ENCODE measurements at regions not wholly inside any gene's neighbourhood (a gene's known extent, or its start where the extent isn't known, plus 50 kb on each side); places are given as distances from the start of the nearest gene placed in this dataset.

DNA sequence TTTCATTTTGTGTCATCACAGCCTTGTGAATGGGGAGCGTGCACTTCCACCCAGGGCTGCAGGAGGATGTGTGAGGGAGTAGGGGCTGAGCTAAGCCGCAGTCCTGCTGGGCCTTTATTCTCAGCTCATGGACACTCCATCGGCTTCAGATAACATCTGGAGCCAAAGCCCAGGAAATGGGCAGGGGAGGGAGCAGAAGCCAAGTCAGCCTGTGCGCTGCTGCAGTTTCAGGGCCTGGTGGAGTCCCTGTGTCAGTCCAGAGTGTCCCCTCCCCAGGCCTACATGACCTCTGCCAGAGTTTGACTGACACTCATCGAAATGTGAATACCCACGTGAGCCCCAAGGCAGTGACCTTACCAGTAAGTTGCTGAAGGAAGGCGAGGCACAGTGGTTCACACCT, 242.2 kb downstream of the LOXHD1 start:
- DNase-seq = no peak

DNA sequence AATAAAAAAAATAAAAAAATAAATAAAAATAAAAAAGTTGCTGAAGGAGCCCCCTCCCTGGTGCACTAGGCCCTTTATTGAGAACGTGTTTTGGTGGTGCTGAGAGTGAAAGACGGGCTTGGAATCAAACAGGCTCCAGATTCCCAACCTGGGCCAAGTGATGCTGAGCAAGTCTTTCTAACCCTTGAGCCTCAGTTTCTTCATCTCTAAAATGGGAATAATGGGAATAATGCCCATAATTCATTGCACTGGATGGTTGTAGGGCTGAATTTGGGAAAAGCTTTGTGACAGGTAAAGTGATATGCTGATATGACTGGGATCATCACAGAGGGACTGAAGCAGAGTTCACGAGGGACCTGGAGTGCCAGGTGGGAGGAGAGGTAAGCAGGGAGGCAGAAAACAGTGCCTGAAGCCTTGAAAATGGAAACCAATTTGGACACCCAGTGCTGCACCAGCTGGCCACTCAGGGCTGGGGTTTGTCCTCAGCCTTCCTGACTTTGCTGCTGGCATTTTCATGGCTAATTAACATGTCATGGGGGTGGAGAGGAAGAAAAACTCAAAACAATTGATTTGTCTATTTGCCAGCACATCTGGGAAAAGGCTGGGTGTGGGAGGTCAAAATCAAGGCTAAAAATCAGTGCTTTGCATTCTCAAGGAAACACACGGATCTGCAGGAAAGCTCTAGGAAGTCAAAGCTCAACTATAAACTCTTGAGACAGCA, 241.3 kb downstream of the LOXHD1 start:
- DNase-seq = no peak

DNA sequence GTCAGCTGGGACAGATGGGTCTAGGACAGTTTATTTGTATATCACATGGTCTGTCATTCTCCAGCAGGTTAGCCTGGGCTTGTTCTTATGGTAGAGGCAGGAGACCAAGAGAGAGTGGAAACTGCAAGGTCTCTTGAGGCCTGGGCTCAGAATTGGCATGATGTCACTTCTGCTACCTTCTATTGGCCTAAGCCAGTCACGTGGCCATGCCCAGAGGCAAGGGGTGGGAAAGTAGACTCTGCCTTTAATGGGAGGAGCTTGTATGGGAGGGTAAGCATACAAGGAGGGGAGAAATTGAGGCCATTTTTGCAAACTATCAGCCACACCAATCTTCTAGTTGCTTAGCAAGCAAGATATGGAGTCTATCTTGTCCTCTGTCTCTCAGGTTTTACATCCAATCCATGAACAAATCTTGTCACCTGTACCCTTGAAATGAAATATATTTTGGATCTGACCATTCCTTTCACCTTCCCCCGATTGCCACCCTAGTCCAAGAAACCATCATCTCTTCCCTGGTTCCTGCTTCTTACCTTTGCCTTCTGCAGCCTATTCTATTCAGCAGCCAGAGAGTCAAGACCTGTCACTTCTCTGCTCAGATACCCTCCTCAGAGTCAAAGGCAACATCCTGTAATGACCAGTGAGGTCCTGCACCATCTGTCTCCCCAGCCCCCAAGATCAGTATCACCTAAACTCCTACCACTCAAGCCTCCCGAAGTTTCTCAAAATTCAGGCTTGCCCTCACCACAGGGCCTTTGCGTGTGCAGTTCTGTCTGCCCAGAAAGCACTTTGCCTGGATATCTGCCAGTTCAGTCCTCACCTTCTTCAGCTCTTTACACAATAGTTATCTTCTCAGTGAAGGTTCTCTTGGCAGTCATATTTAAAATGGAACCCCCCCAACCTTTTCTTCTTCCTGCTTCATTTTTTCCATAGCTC, 240.0 kb downstream of the LOXHD1 start:
- no peak for DNase-seq

DNA sequence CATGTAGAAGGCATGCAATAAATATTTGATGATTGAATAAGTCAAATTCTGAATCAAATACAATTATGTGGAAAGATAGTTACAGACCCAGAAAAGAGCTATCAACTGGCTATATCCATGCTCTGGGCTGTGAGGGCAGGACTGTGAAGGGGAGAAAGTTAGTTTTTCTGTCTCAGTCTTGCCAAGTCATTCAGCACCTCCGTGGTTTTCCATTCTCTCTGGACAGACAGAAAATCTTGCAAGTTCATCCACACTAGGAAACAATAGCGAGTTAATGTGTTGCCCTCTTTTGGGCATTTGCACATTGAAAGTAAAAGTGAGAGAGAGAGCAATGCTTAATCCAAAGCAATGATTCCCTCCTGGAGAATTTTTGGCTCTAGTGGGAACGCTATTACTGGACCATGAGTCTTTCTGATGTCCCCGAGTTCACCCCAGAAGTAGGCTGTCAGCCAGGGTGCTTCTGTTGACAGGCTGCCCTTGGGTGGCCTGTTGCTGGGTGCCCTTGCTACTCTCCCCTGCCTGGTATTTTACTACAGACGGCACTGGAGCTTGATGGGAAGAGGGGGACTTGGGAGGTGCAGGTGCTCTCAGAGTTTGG, 238.3 kb downstream of the LOXHD1 start:
- no peak for DNase-seq

DNA sequence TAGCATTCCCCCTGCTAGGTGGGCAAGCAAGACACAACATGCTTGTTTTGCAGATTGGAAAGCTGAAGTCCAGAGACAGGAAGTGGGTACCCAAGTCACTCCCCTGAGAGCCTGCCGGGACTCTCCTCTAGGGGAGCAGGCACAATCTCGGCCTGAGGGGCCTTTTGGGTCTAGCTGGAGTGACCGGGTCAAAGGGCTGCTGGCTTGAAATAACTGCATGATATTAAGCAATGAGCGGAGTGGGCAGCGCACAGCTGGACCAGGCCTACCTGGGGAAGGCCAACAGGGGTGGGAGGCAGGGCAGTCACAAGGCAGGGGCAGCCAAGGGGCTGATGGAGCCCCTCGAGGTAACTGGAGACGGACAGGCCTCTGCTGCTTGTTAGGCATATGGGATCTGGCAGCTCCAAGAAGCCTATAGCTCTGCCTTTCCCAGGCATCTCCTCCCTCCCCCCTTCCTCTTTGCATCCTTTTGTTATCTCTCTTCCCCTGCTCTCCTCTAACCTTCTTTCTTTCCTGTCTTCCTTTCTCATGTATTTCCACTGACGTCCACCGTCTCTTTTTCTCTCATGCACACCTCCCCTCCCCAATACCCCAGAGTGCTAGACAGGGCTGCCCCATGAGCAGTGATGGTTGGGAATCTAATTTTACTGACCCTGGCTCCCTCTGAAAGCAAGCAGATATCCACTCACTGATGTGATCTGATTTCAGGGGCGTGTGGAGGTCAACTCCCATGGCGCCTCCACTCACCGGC, 237.5 kb downstream of the LOXHD1 start:
- no peak for DNase-seq

DNA sequence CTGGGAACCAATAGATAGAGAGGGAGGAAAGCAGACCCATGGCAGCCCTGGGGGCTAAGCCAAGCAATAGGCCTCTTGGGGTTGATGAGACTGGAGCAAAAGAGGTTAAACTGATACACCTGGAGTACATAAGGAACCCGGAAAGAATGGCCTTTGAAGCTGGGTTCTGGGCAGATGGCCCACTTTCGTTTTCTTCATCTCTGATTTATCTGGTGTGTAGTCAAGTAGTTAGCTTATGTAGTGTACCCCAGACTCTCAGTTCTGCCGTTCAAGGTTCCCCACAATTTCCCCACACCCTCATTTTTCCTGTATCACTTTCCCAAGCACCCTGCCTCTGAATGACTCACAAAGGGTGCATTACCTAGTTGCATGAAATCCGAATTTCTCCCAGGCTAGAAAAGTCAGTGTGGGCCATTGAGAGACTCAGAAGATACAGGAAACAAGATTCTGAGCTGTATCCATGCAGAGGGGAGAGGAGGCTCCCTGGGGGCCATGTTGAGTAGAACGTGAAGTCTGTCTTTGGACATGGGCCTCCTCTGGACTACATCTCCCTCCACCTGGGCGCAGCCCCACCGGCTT, 235.0 kb downstream of the LOXHD1 start:
- DNase-seq = no peak

DNA sequence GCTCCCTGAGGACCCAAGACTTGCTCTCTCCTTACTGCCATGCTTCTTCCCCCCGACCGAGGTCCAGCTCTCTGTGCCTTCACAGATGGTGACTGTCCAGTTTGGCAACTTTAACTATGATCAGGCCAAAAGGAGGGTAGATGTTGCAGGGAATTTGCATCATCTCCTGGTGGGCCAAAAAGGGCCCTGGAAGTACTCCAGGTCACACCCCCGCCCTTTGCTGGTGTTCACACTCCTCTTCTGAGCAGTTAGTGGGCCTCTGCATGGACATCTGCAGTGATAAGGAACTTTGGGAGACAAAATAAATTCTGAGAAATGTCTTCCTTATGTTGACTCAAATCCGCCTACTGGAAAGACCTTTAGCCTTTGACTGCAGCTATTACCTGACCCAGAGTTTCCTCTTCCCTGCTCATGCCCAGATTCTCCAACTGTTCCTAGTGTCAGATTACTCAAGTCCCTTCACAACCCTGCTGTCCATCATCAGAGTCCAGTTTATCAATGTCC, 234.4 kb downstream of the LOXHD1 start:
- DNase-seq = no peak

DNA sequence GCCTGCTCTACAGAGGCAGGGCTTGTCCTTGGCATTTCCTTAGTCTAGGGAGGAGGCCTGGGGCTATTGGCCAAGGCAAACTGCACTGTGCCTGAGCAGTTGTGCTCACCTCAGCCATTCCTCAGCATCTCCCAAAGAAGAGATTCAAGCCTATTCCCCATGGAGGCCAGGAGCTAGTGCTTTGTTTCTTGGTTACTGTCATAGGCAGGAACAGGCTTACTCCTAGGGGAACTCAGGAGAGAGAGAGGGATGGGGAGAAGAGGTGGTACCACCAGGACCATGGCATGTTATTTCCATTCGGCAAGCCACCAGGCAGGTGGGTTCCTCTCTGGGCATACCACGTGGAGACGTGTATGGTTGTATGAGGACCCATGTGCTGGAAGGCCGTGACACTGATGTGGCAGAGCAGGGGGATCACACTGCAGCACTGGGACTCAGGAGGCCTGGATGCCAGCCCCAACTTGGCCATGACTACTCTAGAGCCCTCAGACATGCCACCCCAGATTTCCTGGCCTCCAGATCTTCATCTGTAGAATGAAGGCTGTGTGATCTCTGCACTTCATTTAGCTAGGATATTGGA, 233.7 kb downstream of the LOXHD1 start:
- DNase-seq = no peak

DNA sequence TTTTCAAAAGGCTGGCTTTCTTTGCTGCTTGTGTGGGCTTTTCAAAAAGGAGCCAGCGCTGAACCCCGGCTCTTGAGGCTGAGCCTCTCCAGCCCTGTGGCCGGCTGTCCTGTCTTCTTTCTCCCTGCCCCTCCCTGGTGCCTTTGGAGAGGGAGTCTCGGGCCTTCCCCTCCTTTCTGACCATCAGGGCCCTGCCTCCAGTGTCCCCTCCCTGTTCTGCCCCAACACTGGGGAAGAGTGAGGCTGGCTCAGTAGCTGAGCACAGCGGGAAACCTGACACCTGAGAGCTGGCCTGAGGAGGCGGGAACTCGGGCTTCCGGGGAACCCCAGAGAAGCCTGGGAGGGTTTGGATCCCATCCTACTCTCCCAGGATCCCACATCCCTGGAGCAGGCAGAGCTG, 232.1 kb downstream of the LOXHD1 start:
- no peak for DNase-seq

DNA sequence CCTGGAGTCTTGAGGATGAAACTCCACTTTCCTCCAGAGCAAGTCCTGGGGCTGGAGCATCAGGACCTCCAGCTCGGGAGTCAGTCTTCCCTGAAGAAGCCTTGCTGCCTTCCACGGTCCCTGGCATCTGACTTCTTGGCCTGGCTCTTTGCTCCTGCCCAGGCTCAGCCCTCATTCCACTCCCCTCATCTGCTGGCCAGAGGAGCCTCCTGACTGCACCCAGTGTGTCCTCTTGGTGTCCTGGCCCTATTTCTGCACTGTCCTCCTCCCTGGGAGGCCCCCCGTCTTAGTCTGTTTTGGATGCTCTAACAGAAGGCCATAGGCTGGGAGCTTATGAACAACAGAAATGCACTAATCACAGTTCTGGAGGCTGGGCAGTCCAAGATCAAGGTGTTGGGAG, 231.5 kb downstream of the LOXHD1 start:
- no peak for DNase-seq

DNA sequence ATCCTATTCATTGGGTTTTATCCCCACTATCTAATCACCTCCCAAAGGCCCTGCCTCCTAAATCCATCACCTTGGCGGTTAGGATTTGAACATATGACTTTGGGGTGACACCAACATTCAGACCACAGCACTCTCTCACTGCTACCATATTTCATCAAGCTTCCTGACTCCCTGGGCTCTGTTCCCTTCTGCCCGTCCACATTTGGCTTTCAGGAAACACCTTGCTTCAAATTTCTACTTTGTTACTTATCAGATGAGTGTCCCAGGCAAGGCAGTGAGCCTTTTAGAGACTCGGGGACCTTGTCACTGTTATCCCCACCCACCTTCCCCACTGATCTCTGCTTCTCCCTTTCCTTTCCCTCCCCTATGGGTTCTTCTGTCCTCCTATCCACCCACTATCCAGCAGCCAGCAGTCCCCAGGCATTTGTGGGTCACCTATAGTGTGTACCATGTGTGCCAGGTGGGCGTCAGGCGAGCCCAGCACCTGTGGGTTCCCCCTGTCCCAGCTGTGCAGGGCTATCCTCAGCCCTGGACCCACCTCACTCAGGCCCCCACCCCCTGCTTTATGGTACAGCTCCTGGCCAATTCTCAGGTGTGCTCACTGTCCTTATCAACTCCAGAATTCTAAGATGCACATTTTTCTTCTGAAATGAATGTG, 230.9 kb downstream of the LOXHD1 start:
- no peak for DNase-seq

DNA sequence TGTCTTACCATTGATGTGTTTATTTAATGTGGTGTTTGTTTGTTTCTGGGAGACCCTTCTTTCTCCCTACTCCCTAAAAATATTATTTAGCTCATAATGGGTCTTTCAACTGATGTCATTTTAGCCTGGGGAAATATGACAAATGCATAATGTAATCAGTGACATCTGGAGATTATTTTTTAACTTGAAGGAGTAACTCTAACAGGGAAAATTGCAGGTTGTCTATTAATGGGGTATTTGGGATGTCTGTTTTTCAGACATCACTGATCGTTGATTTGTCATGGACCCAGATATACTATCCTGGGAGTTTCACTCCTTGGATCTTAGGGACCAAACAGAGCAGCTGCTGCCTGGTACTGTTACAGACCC, 230.4 kb downstream of the LOXHD1 start:
- DNase-seq = no peak
